Islet of Langerhans (tissue), 1 donor: ENCODE measurements at regions not wholly inside any gene's neighbourhood (a gene's known extent, or its start where the extent isn't known, plus 50 kb on each side); places are given as distances from the start of the nearest gene placed in this dataset.
A peak's percentile ranks its signal among the peaks of the same experiment; 100 is the strongest.
"Not testable (repeated sequence)": the region's sequence is repeated elsewhere in the genome, so short reads cannot be mapped to it uniquely, and the experiment has no call there.

Source experiments
- FAIRE-seq: peaks from one replicate; lab custom pipeline; 2011; peaks lifted over from hg19 to GRCh38; lab: Jason Lieb, UNC

- no peak for FAIRE-seq
These were observed 132.4 kb downstream of the TSEN15 start for GRCh38 chr1:184183919-184184318.

- FAIRE-seq, result not testable (repeated sequence)
These were observed 133.1 kb downstream of the TSEN15 start for GRCh38 chr1:184184614-184185013.

DNA sequence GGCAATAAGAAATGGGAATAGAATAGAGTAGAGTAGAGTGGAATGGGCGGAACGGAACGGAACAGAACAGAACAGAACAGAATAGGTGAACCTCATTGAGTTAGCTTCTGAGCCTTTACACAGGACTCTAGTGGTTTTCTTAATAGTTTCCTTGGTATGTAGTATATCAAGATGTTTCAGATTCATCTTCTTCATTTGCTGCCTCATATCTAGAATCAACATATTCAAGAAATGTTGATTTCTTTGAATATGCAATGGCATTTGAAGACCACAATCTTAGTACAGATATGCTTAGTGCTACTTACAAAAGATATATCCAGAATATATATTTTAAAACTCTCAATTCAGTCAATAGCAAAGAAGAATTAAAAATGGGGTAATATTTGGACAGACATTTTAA lies 133.8 kb downstream of the TSEN15 start:
- no peak for FAIRE-seq

DNA sequence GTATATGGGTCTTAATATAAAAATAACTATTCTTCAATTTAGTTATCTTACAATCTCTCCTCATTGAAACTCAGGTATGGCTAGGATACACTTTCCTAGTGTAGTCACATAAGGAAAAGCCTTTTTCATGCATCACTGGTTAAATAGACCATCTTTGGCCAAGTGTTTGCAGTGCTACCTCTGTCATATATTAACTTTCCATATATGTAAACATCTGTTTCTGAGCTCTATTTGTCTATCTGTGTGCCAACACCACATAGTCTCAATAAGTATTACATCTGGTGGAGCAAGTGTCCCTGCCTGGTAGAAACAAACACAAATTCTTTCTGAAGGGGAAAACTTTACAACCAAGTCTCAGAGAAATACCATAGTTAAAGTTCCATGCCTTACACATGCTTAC lies 134.6 kb downstream of the TSEN15 start:
- FAIRE-seq, result no peak

GRCh38 chr1:184187097-184187496 lies 135.6 kb downstream of the TSEN15 start:
- no peak for FAIRE-seq

DNA sequence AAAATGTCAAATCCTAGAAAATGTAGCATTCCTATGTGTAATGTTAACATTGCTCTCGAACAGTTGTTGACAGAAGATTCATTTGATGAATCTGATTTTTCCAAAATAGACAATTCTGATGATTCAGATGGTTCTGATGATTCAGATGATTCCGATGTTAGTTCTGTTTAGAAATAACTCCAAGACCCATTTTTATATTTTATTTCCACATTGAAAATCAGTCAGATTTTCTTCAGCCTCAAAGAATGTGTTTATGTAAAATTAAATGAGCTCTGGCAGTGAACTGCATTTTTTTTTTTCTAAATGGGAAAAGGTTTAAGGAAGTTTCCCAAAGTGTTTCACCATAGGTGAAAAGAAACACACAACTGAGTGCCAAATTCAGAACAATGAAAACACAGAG lies 136.5 kb downstream of the TSEN15 start:
- peak; percentile 88 for FAIRE-seq

- FAIRE-seq, result no peak
These were observed 137.8 kb downstream of the TSEN15 start for GRCh38 chr1:184189361-184189760.

DNA sequence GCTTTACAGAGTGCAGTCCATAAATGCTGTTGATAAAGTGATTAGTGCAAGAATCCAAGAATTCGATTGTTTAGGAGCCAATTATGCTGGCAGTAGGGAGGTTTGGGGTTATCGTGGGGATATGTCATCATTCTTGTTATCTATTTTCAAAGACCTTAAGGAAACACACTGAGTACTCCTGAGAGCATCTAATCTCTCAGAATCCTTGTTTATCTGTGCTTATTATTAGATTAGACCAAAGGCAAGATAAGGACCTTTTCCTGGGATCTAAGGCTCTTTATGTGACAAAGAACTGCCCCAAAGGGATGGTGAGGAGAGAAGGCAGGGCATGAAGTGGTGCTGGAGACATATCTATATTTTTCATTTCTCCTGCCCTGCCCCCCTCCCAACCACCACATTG lies 139.1 kb downstream of the TSEN15 start:
- FAIRE-seq, result no peak

GRCh38 chr1:184191181-184191621 lies 139.7 kb downstream of the TSEN15 start:
- peak; percentile 27 for FAIRE-seq

DNA sequence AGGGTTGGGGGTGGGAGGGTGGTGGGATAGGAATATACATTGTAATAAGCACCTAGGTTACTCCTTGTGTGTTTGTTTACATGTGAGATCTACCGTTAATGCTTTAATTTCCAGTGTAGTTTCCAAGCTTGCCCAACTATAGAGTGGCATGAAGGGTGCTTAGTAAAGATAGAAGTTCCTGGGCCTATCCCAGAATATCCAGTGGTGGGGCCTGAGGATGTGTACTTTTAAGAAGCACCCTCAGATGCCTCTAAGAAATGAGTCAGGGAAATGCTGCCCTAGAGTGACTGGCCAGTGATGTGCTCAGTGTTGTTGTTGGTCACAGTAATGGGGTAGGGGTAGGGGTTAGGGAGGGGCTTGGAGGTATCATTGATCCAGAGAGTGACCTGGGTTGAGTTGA lies 141.3 kb downstream of the TSEN15 start:
- no peak for FAIRE-seq

GRCh38 chr1:184193451-184193850 lies 141.9 kb downstream of the TSEN15 start:
- no peak for FAIRE-seq

DNA sequence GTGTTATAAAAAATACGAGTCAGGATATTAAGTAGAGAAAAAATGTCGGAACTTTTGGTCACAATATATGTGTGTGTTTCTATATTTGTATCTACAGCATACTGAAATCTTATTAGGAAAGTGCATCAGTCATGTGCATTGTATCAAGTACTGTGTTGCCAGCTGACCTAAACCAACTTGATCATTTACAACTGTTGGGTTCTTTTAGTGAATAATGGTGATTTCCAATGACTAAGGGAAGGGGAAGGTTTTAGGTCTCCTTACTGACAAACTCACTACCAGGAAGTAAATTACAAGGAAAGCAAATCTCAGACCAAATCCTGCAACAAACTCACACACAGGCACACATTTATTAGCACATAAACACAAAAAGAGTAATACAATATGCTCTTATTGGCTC lies 142.7 kb downstream of the TSEN15 start:
- no peak for FAIRE-seq

DNA sequence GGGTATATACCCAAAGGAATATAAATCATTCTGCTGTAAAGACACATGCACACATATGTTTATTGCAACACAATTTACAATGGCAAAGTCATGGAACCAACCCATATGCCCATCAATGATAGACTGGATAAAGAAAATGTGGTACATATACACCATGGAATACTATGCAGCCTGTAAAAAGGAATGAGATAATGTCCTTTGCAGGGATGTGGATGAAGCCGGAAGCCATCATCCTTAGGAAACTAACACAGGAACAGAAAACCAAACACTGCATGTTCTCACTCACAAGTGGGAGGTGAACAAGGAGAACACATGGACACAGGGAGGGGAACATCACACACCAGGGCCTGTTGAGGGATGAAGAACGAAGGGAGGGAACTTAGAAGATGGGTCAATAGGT lies 144.2 kb downstream of the TSEN15 start:
- FAIRE-seq, result not testable (repeated sequence)

DNA sequence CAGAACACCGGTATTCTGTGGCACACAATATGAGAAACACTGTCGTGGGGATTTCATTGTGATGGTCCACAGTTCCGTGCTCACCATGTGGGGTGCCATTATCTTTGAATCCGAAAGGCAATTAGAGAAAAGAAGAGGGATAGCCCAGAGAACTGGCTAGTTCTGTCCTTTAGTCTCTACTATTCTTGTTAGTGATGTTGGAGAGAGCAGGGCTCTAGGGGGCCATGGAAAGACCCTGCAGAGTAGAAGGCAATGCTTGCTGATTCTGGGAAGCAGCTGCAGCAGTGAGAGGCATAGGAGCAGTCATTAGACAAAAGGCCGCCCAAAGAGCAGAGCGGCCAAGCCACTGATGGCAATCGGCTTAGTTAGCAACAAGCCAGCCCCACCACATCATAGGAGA lies 146.3 kb downstream of the TSEN15 start:
- FAIRE-seq, result no peak

GRCh38 chr1:184199036-184199435 lies 147.5 kb downstream of the TSEN15 start:
- FAIRE-seq, result no peak

GRCh38 chr1:184199438-184200085 lies 148.0 kb downstream of the TSEN15 start:
- no peak for FAIRE-seq

DNA sequence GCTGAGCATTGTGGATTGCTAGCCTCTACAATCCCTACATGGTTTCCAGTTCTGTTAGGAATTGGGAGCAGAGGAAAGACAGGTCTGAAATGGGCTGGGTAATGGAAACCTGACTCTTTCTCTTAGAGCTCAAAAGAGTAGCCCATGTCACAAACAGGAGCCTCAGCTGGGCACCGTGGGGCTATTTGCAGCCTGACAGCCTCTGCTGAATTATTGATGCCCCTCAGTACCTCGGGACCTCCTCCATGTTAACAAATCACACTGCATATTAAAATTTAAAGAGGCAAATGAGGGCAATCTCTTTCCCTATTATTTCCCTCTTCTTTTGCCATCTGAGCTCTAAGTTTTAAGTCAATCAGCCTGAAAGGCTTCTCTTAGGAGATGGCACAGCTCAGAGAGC lies 157.1 kb downstream of the TSEN15 start:
- no peak for FAIRE-seq

GRCh38 chr1:184210031-184210430 lies 158.5 kb downstream of the TSEN15 start:
- no peak for FAIRE-seq

DNA sequence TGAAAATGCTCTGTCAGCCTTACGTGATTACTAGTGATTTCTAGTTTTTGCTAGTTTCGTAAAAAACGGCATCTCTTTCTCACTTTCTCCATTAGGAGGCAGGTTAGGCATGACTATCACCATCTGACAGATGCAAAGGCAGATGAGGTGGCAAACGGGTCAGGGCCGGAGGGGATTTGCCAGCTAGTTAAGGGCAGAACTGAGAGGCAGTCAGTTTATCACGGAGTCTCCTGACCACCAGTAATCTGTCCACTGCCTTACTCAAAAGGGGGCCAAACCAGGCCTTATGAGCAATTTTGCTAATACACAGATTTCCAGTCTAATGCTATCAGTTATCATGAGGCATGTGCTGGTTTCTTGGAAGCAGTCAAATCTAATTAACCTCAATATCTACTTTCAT lies 159.3 kb downstream of the TSEN15 start:
- FAIRE-seq, result no peak

- no peak for FAIRE-seq
These were observed 161.3 kb downstream of the TSEN15 start for GRCh38 chr1:184212649-184213314.

DNA sequence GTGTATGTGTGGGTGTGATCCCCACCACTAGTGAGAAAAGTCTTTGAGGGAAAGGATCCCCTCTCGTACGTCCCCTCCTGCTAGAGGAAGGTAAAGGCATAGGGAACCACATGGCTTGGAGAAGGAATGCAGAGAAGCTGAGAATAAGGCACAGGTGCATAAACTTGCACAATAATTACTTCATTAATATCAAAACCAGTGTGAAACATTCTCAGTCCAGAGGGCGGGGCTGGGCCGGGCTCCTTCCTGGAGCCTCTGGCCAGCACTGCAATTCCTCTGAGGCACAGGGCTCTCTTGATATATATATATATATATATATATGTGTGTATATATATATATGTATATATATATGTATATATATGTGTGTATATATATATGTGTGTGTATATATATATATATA lies 162.6 kb downstream of the TSEN15 start:
- FAIRE-seq, result no peak

GRCh38 chr1:184215274-184215925 lies 163.9 kb downstream of the TSEN15 start:
- no peak for FAIRE-seq

DNA sequence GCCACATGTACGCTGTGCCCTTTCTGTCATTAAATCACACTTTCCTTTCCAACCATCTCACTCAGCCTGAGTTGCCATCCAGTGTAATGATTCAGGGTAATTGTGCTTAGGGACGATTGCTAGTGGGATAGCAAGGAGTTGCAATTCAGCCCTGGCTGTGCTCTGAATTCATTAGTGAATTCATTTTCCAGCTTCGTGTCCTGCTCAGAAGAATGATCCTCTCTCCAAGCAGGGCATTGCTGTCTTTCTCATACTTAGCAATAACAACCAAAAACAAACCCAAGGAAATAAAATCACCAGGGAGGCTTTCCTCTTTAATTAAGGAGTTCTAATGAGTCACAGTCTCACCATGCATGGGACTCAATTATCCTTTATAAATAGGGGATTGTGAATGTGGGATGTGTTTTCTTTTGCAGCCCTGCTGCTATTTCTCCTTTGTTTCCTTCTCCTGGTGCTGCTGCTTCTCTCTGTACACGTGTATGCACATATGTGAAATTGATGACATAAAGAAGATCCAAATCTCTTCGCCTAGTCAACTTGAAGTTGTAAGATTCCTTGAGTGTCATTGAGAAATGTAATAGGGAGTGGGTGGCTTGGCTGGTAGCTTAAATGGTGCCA lies 167.0 kb downstream of the TSEN15 start:
- no peak for FAIRE-seq
